Activated T-helper 17 cell treated with anti-CD3 and anti-CD28 coated beads, Interleukin-2, amount 50 U/mL, for 72 hours (primary cell): ENCODE measurements at regions not wholly inside any gene's neighbourhood (a gene's known extent, or its start where the extent isn't known, plus 50 kb on each side); places are given as distances from the start of the nearest gene placed in this dataset.

Experiments
- ATAC-seq: fragments of 150-1000 bp; cut with Tn5 transposase; replicated peaks from 2 replicates; pipeline ENCODE4 v1.10.0; 2021; ENCODE audit warnings: mild to moderate bottlenecking, moderate library complexity
- H3K27ac Mint-ChIP-seq: one replicate; pipeline ENCODE4 v1.8.0; 2022; ENCODE audit warnings: mixed read lengths
- H3K27me3 Mint-ChIP-seq: one replicate; pipeline ENCODE4 v1.8.0; 2022; ENCODE audit warnings: mixed read lengths
- H3K36me3 Mint-ChIP-seq: one replicate; pipeline ENCODE4 v1.8.0; 2022; ENCODE audit warnings: low read depth, mild to moderate bottlenecking, mixed read lengths
- H3K4me1 Mint-ChIP-seq: one replicate; pipeline ENCODE4 v1.8.0; 2022; ENCODE audit warnings: mixed read lengths
- H3K4me3 Mint-ChIP-seq: one replicate; pipeline ENCODE4 v1.8.0; 2022; ENCODE audit warnings: mild to moderate bottlenecking, mixed read lengths
- H3K9me3 Mint-ChIP-seq: one replicate; pipeline ENCODE4 v1.8.0; 2022; ENCODE audit warnings: mixed read lengths

DNA sequence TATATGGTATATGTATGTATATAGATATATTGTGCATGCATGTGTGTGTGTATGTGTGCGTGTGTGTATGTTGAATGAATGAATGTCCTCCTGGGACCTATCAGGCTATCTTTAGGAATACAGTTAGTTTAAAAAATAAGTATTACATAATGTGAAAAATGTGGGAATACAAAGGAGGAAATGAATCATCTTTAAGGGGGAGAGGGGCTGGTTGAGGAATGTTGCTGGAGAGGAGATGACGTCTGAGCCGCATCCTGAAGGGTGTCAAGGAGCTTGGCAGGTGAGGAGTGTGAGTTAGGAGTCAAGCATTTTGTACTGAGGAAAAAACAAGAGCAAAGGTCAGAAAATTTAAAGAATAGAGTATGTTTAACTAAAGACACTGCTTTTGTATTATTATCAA, 62.4 kb upstream of the NLK start:
- Mint-ChIP-seq H3K9me3 (no peaks in the 10 kb centered on the region), H3K36me3 (no peaks in the 10 kb centered on the region), H3K27me3 (peaks cover 7% of the 10 kb centered on the region), H3K4me1 (no peaks in the 10 kb centered on the region), H3K4me3 (no peak overlapping the region), H3K27ac (no peak overlapping the region)
- no peak for ATAC-seq

DNA sequence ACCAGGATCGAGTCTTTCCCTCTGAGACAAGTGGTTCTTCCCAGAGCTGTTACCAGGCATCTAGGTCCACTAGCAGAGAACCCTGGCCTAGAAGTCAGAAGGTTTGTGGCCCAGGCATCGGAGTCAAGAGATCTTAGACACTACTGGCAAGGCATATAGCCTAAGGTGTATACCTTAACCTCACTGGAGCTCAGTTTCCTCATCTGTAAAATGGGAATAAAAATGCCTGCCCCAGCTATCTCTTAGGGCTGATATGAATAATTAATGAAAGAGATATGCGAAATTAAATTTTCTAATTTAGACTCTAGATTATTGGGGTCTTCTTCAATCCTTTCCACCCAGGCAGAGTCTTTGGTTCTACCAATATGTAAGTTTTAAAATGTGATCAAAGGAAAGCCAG, 60.5 kb upstream of the NLK start:
- no peak overlapping the region for H3K4me3 Mint-ChIP-seq
- no peaks in the 10 kb centered on the region for H3K36me3 Mint-ChIP-seq
- no peak overlapping the region for H3K27ac Mint-ChIP-seq
- H3K9me3 Mint-ChIP-seq = no peaks in the 10 kb centered on the region
- no peaks in the 10 kb centered on the region for H3K4me1 Mint-ChIP-seq
- H3K27me3 Mint-ChIP-seq = peaks cover 12% of the 10 kb centered on the region
- ATAC-seq = no peak

DNA sequence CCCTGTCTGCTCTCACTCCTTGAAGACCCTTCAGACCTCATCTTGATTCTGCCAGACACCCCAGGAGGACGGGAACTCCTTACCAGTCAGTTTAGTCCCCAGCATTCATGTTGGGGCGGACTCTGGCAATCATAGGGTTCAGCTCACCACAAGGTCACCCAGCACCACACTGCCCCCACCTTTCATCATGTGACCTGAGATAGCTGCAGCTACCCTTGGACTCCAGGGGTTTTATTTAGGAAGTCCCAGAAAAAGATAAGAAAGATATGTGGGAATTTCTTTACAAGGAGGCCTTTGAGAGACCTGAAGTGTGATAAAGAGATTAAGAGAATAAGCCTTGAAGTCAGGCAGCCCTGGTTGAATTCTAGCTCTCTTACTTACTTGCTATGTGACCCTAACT, 59.8 kb upstream of the NLK start:
- H3K27ac Mint-ChIP-seq = no peak overlapping the region
- no peaks in the 10 kb centered on the region for H3K36me3 Mint-ChIP-seq
- H3K4me3 Mint-ChIP-seq = no peak overlapping the region
- peaks cover 12% of the 10 kb centered on the region for H3K27me3 Mint-ChIP-seq
- no peaks in the 10 kb centered on the region for H3K9me3 Mint-ChIP-seq
- H3K4me1 Mint-ChIP-seq = no peaks in the 10 kb centered on the region
- no peak for ATAC-seq

DNA sequence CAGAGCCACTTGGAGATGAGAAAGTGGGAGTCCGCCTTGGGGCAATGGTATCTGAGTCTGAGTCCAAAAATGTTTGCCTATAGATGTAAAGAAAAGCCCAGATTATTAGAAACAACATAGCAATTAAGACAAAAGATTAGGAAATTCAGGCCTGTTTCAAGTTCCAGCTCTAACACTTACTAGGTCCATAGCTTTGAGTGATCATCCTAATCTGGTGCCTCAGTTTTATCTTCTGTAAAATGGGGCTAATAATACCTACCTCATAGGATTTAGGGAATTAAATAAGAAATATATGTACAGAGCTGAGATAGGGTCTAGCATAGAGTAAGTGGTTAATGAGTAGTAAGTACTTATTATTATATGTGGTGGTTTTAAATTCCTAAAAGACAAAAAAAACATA, 58.6 kb upstream of the NLK start:
- peaks cover 12% of the 10 kb centered on the region for H3K27me3 Mint-ChIP-seq
- H3K4me3 Mint-ChIP-seq = no peak overlapping the region
- H3K9me3 Mint-ChIP-seq = no peaks in the 10 kb centered on the region
- no peaks in the 10 kb centered on the region for H3K4me1 Mint-ChIP-seq
- H3K36me3 Mint-ChIP-seq = no peaks in the 10 kb centered on the region
- ATAC-seq = no peak
- no peak overlapping the region for H3K27ac Mint-ChIP-seq

DNA sequence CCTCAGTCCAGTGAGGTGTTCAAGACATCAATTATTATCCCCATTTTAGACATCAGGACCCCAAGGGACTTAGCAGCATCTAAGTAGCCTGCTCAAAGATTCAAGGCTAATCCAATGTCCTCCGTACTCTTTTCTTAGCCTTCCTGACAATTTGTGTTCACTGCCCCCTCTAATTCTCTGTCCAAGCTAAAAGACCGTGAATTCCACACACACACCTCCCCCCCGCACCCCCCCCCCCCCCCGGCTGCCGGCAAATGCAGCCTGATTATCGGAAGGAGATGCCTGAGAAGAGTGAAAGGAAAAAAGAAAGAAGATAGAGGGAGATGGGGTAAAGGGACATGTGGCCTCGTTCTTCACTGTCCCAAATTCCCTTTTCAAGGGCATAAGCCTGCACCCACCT, 58.1 kb upstream of the NLK start:
- Mint-ChIP-seq H3K27me3 (peaks cover 9% of the 10 kb centered on the region), H3K4me3 (no peak overlapping the region), H3K9me3 (no peaks in the 10 kb centered on the region), H3K4me1 (no peaks in the 10 kb centered on the region), H3K36me3 (no peaks in the 10 kb centered on the region), H3K27ac (no peak overlapping the region)
- ATAC-seq = no peak

DNA sequence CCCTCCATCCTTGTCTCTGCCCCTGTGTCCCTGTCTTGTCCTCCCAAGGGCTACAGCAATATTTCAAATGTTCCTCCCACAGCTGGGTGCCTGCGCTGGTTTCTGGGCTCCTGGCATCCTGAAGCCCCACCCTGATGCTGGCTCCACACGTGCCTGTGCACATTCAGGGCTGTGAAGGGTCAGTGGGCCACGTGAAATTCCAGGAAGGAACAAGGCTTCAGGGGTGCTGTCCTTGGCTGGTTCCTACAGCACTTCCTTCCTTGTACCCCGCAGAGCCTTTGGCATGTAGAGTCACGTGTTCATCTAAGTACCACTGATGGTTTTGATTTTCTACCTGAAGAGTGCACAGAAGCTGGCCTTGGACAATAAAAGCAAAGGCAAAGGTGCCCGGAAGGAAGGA, 57.7 kb upstream of the NLK start:
- ATAC-seq = no peak

DNA sequence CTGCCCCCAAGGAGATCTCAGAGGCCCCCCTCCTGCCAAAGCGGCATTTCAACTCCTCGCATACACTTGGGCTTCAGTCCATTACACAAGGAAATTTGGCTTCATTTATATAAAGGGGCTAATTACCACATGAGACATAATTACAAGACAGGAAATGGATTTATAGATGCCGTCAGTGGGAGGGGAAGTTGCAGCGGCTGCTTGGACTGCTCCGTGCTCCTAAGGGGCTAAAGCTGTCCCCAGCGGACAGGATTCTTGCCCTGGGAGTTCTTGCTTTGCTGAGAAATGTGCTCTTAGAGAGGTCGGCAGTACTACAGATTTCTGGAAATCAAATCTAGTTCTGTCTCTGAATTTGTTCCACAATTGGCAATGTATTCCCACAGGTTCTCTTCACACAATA, 57.2 kb upstream of the NLK start:
- H3K4me1 Mint-ChIP-seq = no peaks in the 10 kb centered on the region

More for the DNA sequence above, 57.7 kb upstream of the NLK start:
- Mint-ChIP-seq H3K4me3 (no peak overlapping the region), H3K4me1 (no peaks in the 10 kb centered on the region), H3K9me3 (no peaks in the 10 kb centered on the region), H3K36me3 (no peaks in the 10 kb centered on the region), H3K27me3 (peaks cover 9% of the 10 kb centered on the region), H3K27ac (no peak overlapping the region)

DNA sequence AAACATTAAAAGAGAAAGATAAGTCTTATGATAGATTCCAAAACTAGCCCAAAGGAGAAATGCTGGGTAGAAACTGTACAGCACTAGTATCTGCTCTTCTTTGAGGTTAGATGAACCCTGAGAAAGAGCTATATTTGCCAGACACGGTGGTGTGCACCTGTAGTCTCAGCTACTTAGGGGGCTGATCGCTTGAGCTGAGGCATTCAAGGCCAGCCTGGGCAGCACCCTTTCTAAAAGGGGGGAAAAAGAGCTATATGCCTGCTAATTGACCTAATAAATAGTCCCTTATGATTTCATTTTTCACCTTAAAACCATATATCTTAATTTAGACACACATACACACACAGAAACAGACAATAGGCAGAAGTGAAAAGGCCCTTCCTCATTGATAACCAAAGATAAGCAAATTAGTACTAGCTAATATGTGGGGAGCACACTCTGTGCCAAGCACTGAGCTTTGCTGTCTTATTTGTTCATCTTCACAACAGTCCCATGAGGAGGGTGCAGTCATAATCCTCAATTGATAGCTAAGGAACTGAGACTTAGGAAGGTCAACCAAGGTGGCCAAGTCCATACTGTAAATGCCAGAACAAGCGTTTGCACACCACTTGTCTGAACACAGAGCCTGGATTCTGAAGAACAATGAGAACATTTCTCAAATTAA, 56.6 kb upstream of the NLK start:
- Mint-ChIP-seq H3K4me3 (no peak overlapping the region), H3K9me3 (no peaks in the 10 kb centered on the region), H3K4me1 (no peaks in the 10 kb centered on the region), H3K36me3 (no peaks in the 10 kb centered on the region), H3K27me3 (peaks cover 9% of the 10 kb centered on the region), H3K27ac (peak overlapping the region; percentile 22)
- no peak for ATAC-seq

More for the DNA sequence above, 57.2 kb upstream of the NLK start:
- H3K27ac Mint-ChIP-seq = peak overlapping the region; percentile 22
- no peak for ATAC-seq
- peaks cover 9% of the 10 kb centered on the region for H3K27me3 Mint-ChIP-seq
- H3K4me3 Mint-ChIP-seq = no peak overlapping the region
- no peaks in the 10 kb centered on the region for H3K36me3 Mint-ChIP-seq
- H3K9me3 Mint-ChIP-seq = no peaks in the 10 kb centered on the region

DNA sequence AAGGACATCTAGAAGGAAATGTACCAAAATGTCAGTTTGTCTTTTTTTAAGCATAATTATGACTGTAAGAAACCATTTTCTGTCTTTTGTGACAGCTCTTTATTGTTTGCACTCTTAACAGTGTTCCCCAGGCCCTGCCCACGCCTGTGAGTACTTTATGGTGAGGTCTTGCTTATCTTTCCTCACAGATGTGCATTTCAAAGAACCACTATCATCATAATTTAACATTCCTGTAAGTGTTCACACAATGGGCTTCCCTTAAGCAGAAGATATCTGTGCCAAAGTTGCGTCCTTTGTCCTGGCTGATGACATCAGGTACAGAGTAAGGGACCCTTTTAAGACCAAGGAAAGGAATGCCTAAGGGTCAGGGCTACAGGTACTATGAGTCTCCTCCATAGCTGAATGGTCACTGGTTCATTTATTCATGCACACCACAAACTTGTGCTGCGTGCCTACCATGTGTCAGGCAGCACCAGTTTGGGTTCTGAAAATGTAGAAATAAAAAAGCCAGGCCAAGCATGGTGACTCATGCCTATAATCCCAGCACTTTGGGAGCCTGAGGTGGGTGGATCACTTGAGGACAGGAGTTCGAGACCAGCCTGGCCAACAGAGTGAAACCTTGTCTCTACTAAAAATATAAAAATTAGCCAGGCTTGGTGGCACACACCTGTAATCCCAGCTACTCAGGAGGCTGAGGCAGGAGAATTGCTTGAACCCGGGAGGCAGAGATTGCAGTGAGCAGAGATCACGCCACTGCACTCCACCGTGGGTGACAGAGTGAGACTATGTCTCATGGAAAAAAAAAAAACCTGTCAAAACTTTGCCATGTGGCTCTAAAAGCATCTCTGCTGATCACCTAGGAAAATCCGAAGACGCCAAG, 55.4 kb upstream of the NLK start:
- H3K27ac Mint-ChIP-seq = no peak overlapping the region
- no peaks in the 10 kb centered on the region for H3K36me3 Mint-ChIP-seq
- no peaks in the 10 kb centered on the region for H3K4me1 Mint-ChIP-seq
- H3K9me3 Mint-ChIP-seq = no peaks in the 10 kb centered on the region
- ATAC-seq = no peak
- H3K27me3 Mint-ChIP-seq = peaks cover 9% of the 10 kb centered on the region
- H3K4me3 Mint-ChIP-seq = no peak overlapping the region

DNA sequence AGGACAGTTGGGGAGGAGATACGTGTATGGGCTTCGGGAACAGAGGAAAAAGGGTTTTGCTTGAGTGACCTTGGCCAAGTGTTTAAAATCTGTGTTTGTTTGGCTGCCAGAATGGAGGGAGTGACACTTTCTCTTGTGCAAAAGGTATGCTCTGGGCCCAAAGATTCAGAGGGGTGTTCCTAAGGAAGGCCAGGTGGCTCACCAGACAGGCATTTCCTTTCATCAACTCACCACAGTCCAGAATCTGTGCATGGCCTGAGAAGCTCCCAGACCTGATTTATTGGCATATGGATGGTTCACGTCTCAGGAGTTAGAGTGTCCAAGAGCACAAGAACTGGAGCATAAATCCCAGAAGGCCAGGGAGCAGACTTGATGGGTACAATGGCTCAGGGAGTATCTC, 53.4 kb upstream of the NLK start:
- no peak overlapping the region for H3K27ac Mint-ChIP-seq
- no peak for ATAC-seq
- peaks cover 6% of the 10 kb centered on the region for H3K27me3 Mint-ChIP-seq
- H3K4me1 Mint-ChIP-seq = no peaks in the 10 kb centered on the region
- H3K4me3 Mint-ChIP-seq = no peak overlapping the region
- H3K36me3 Mint-ChIP-seq = no peaks in the 10 kb centered on the region
- no peaks in the 10 kb centered on the region for H3K9me3 Mint-ChIP-seq

DNA sequence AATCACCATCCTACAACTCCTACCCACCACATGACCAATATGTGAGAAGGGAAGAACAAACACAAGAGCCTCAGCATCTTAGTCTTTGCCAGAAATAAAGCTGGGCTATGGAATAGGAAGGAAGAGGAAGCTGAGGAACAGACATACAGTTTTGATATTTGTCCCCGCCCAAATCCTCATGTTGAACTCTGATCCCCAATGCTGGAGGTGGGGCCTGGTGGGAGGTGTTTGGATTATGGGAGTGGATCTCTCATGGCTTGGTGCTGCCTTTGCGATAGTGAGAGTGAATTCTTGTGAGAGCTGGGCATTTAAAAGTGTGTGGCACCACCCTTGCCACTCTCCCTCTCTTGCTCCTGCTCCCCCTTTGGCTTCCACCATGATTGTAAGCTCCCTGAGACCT, 52.4 kb upstream of the NLK start:
- no peak overlapping the region for H3K4me3 Mint-ChIP-seq
- no peak overlapping the region for H3K27ac Mint-ChIP-seq
- H3K36me3 Mint-ChIP-seq = no peaks in the 10 kb centered on the region
- H3K9me3 Mint-ChIP-seq = no peaks in the 10 kb centered on the region
- no peak for ATAC-seq
- H3K27me3 Mint-ChIP-seq = peaks cover 6% of the 10 kb centered on the region
- H3K4me1 Mint-ChIP-seq = no peaks in the 10 kb centered on the region

DNA sequence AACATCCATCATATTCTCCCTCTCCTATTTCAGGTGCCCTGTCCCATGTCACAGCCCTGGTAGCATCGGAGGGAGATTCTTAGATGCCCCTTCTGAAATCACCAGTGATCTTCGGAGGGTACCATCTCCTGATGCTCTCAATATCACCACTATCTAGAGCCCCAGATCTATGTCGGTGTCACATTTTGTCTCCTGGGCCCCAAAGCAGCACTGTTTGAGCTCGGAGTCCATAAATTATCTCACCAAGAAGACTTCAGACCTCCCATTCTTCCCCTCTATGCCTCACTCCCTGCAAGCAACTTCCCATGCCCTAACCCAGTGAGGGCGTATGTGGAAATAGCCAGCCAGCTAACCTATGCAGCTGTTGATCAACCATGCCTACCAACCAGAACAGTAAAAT, 51.5 kb upstream of the NLK start:
- Mint-ChIP-seq H3K27me3 (peaks cover 6% of the 10 kb centered on the region), H3K4me1 (no peaks in the 10 kb centered on the region), H3K27ac (no peak overlapping the region), H3K9me3 (no peaks in the 10 kb centered on the region), H3K4me3 (no peak overlapping the region), H3K36me3 (no peaks in the 10 kb centered on the region)
- ATAC-seq = no peak

DNA sequence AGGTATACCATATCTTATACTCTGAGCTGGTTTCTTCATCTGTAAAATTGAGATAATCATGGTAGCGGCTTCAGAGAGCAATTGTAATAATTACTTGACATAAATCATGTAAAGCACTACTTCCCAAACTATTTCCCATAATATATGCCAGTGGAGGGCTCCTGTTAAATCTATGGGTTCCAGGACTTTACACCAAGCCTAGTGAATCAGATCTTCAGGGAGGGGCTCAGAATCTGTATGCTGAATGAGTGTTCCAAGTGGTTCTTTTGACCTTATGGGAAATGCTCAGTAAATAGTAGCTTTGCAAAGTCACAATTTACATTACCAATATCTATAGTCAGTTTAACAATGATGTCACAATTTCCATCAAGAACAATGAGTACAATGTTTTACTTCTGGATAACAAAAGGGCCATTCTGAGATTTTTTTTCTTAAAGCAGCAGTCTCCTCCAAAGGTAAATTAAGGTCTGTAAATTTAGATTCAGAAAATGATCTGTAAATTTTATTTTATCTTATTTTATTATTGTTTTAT, 50.9 kb upstream of the NLK start:
- H3K27ac Mint-ChIP-seq = no peak overlapping the region
- no peaks in the 10 kb centered on the region for H3K36me3 Mint-ChIP-seq
- no peak for ATAC-seq
- no peaks in the 10 kb centered on the region for H3K4me1 Mint-ChIP-seq
- peaks cover 5% of the 10 kb centered on the region for H3K27me3 Mint-ChIP-seq
- H3K9me3 Mint-ChIP-seq = no peaks in the 10 kb centered on the region
- no peak overlapping the region for H3K4me3 Mint-ChIP-seq
